ENCODE measurements at regions not wholly inside any gene's neighbourhood (a gene's known extent, or its start where the extent isn't known, plus 50 kb on each side); places are given as distances from the start of the nearest gene placed in this dataset.

- no peak for DNase-seq (ENCODE audit: low read depth in 2 of 2)
- Histone ChIP-seq H2AFZ (ENCODE audit: low read length) (no peak overlapping the region), H3K79me2 (ENCODE audit: control insufficient read depth, insufficient read depth, low read length) (no peaks in the 10 kb centered on the region), H4K20me1 (ENCODE audit: control insufficient read depth, extremely low read depth, insufficient read depth, low read length) (no peaks in the 10 kb centered on the region), H3K4me3 (replicated peaks in 1 of 4; ENCODE audit: control extremely low read depth in 1 of 4, insufficient read depth in 1 of 4, low read depth in 3 of 4, low read length in 4 of 4) (no peak overlapping the region), H3K4me2 (ENCODE audit: extremely low read depth, insufficient read depth, low read length) (no peak overlapping the region), H3K9me3 (ENCODE audit: control insufficient read depth, insufficient read depth, low read depth, low read length) (no peaks in the 10 kb centered on the region), H3K27ac (ENCODE audit: insufficient read depth, low read length) (no peak overlapping the region), H3K4me1 (ENCODE audit: control insufficient read depth, extremely low read depth, insufficient read depth, low read length) (no peaks in the 10 kb centered on the region), H3K27me3 (ENCODE audit: control insufficient read depth, insufficient read depth, low read length) (no peaks in the 10 kb centered on the region), H3K36me3 (ENCODE audit: control insufficient read depth, insufficient read depth, low read length) (no peaks in the 10 kb centered on the region), H3K9ac (ENCODE audit: insufficient read depth, low read length) (no peak overlapping the region)
- TF ChIP-seq EZH2 (IDR thresholded peaks at IDR 0.05; ENCODE audit: low read length, missing control alignments) (no peak), CTCF (conservative IDR thresholded peaks at IDR 0.05 in 1 of 2, IDR thresholded peaks at IDR 0.05 in 1 of 2; ENCODE audit: low read depth in 1 of 2, low read length in 2 of 2) (no peak)
These were observed 936.6 kb upstream of the EPHA5 start for GRCh38 chr4:66606908-66607307.

GRCh38 chr4:66606215-66606614 lies 935.9 kb upstream of the EPHA5 start:
- no peaks in the 10 kb centered on the region for H3K79me2 ChIP-seq (ENCODE audit: control insufficient read depth, insufficient read depth, low read length)
- no peaks in the 10 kb centered on the region for H3K4me1 ChIP-seq (ENCODE audit: control insufficient read depth, extremely low read depth, insufficient read depth, low read length)
- no peak for TF ChIP-seq CTCF (conservative IDR thresholded peaks at IDR 0.05 in 1 of 2, IDR thresholded peaks at IDR 0.05 in 1 of 2; ENCODE audit: low read depth in 1 of 2, low read length in 2 of 2)
- TF ChIP-seq EZH2 (IDR thresholded peaks at IDR 0.05; ENCODE audit: low read length, missing control alignments) = no peak
- no peak overlapping the region for H2AFZ ChIP-seq (ENCODE audit: low read length)
- H3K9me3 ChIP-seq (ENCODE audit: control insufficient read depth, insufficient read depth, low read depth, low read length) = no peaks in the 10 kb centered on the region
- H3K27me3 ChIP-seq (ENCODE audit: control insufficient read depth, insufficient read depth, low read length) = no peaks in the 10 kb centered on the region
- no peak for DNase-seq (ENCODE audit: low read depth in 2 of 2)
- H3K4me2 ChIP-seq (ENCODE audit: extremely low read depth, insufficient read depth, low read length) = no peak overlapping the region
- no peak overlapping the region for H3K9ac ChIP-seq (ENCODE audit: insufficient read depth, low read length)
- no peak overlapping the region for H3K4me3 ChIP-seq (replicated peaks in 1 of 4; ENCODE audit: control extremely low read depth in 1 of 4, insufficient read depth in 1 of 4, low read depth in 3 of 4, low read length in 4 of 4)
- H4K20me1 ChIP-seq (ENCODE audit: control insufficient read depth, extremely low read depth, insufficient read depth, low read length) = no peaks in the 10 kb centered on the region
- H3K27ac ChIP-seq (ENCODE audit: insufficient read depth, low read length) = no peak overlapping the region
- H3K36me3 ChIP-seq (ENCODE audit: control insufficient read depth, insufficient read depth, low read length) = no peaks in the 10 kb centered on the region

- no peak overlapping the region for H3K4me2 ChIP-seq (ENCODE audit: extremely low read depth, insufficient read depth, low read length)
- H3K9me3 ChIP-seq (ENCODE audit: control insufficient read depth, insufficient read depth, low read depth, low read length) = no peaks in the 10 kb centered on the region
- no peak overlapping the region for H2AFZ ChIP-seq (ENCODE audit: low read length)
- no peak overlapping the region for H3K9ac ChIP-seq (ENCODE audit: insufficient read depth, low read length)
- no peaks in the 10 kb centered on the region for H3K79me2 ChIP-seq (ENCODE audit: control insufficient read depth, insufficient read depth, low read length)
- no peak for DNase-seq (ENCODE audit: low read depth in 2 of 2)
- H3K4me3 ChIP-seq (replicated peaks in 1 of 4; ENCODE audit: control extremely low read depth in 1 of 4, insufficient read depth in 1 of 4, low read depth in 3 of 4, low read length in 4 of 4) = no peak overlapping the region
- H3K36me3 ChIP-seq (ENCODE audit: control insufficient read depth, insufficient read depth, low read length) = no peaks in the 10 kb centered on the region
- H3K4me1 ChIP-seq (ENCODE audit: control insufficient read depth, extremely low read depth, insufficient read depth, low read length) = no peaks in the 10 kb centered on the region
- H4K20me1 ChIP-seq (ENCODE audit: control insufficient read depth, extremely low read depth, insufficient read depth, low read length) = no peaks in the 10 kb centered on the region
- TF ChIP-seq EZH2 (IDR thresholded peaks at IDR 0.05; ENCODE audit: low read length, missing control alignments) = no peak
- no peak for TF ChIP-seq CTCF (conservative IDR thresholded peaks at IDR 0.05 in 1 of 2, IDR thresholded peaks at IDR 0.05 in 1 of 2; ENCODE audit: low read depth in 1 of 2, low read length in 2 of 2)
- no peak overlapping the region for H3K27ac ChIP-seq (ENCODE audit: insufficient read depth, low read length)
- H3K27me3 ChIP-seq (ENCODE audit: control insufficient read depth, insufficient read depth, low read length) = no peaks in the 10 kb centered on the region
These were observed 933.9 kb upstream of the EPHA5 start for GRCh38 chr4:66604192-66604591.
